Liver (tissue), 8 donors: ENCODE measurements at regions not wholly inside any gene's neighbourhood (a gene's known extent, or its start where the extent isn't known, plus 50 kb on each side); places are given as distances from the start of the nearest gene placed in this dataset.
"Not testable (repeated sequence)": the region's sequence is repeated elsewhere in the genome, so short reads cannot be mapped to it uniquely, and the experiment has no call there.

Source experiments
- DNase-seq: peaks from one replicate; pipeline ENCODE4 v3.0.0-alpha.2; 2017; ENCODE audit warnings: low spot score
- H3K27ac ChIP-seq, 2 donors: one replicate each; pipeline ENCODE4 v1.7.0; 2013; ENCODE audit warnings: inconsistent platforms in 2 of 2, low read length in 2 of 2, control low read depth in 1 of 2, low read depth in 1 of 2, mild to moderate bottlenecking in 1 of 2
- H3K27me3 ChIP-seq, 4 donors: one replicate each; pipeline versions ENCODE4 v1.6.1 to v1.7.0; 2013; ENCODE audit warnings: low read length in 3 of 4, inconsistent platforms in 1 of 4, mild to moderate bottlenecking in 1 of 4, moderate library complexity in 1 of 4; ENCODE audit not compliant: control insufficient read depth in 4 of 4, insufficient read depth in 4 of 4
- H3K36me3 ChIP-seq, 4 donors: one replicate each; pipeline versions ENCODE4 v1.6.1 to v1.7.0; 2013; ENCODE audit warnings: low read length in 3 of 4, mild to moderate bottlenecking in 3 of 4, low read depth in 1 of 4, moderate library complexity in 1 of 4; ENCODE audit not compliant: control insufficient read depth in 4 of 4, insufficient read depth in 3 of 4
- H3K4me1 ChIP-seq, 4 donors: one replicate each; pipeline versions ENCODE4 v1.6.1 to v1.7.0; 2013; ENCODE audit warnings: low read length in 3 of 4, mild to moderate bottlenecking in 3 of 4, moderate library complexity in 1 of 4; ENCODE audit not compliant: control insufficient read depth in 4 of 4, insufficient read depth in 4 of 4
- H3K4me3 ChIP-seq, 3 donors: one replicate each; pipeline versions ENCODE4 v1.6.1 to v1.7.0; 2013; ENCODE audit warnings: low read length in 3 of 3, control low read depth in 1 of 3, low read depth in 1 of 3, mild to moderate bottlenecking in 1 of 3
- H3K9ac ChIP-seq, 2 donors: one replicate each; pipeline ENCODE4 v1.7.0; 2013; ENCODE audit warnings: low read length in 2 of 2, mild to moderate bottlenecking in 2 of 2, moderate library complexity in 2 of 2, control low read depth in 1 of 2, low read depth in 1 of 2
- H3K9me3 ChIP-seq, 4 donors: one replicate each; pipeline versions ENCODE4 v1.6.1 to v1.7.0; 2013; ENCODE audit warnings: low read length in 3 of 4; ENCODE audit not compliant: control insufficient read depth in 4 of 4
- EGR1 ChIP-seq, 2 donors: IDR thresholded peaks; 2 replicates each; pipeline ENCODE4 v1.6.1; 2016 to 2018; ENCODE audit warnings: antibody characterized with exemption in 2 of 2, low read depth in 2 of 2
- FOXA1 ChIP-seq: IDR thresholded peaks from 2 replicates; pipeline ENCODE4 v1.6.1; 2016; ENCODE audit warnings: antibody characterized with exemption
- FOXA2 ChIP-seq: IDR thresholded peaks from 2 replicates; pipeline ENCODE4 v1.6.1; 2016; ENCODE audit warnings: antibody characterized with exemption
- GABPA ChIP-seq, 2 donors: IDR thresholded peaks in 1 of 2; conservative IDR thresholded peaks in 1 of 2; 2 replicates each; pipeline ENCODE4 v1.6.1; 2016; ENCODE audit warnings: antibody characterized with exemption in 2 of 2, mild to moderate bottlenecking in 1 of 2, moderate library complexity in 1 of 2
- HNF4A ChIP-seq, 2 donors: conservative IDR thresholded peaks; 2 replicates each; pipeline ENCODE4 v1.6.1; 2016; ENCODE audit warnings: antibody characterized with exemption in 2 of 2, mild to moderate bottlenecking in 2 of 2
- JUND ChIP-seq, 2 donors: IDR thresholded peaks; 2 replicates each; pipeline ENCODE4 v1.6.1; 2016; ENCODE audit warnings: antibody characterized with exemption in 2 of 2
- NR2F2 ChIP-seq: IDR thresholded peaks from 2 replicates; pipeline ENCODE4 v1.6.1; 2016; ENCODE audit warnings: antibody characterized with exemption
- RXRA ChIP-seq, 2 donors: IDR thresholded peaks; 2 replicates each; pipeline ENCODE4 v1.6.1; 2017 to 2018; ENCODE audit warnings: antibody characterized with exemption in 2 of 2, mild to moderate bottlenecking in 1 of 2
- SP1 ChIP-seq: IDR thresholded peaks from 2 replicates; pipeline ENCODE4 v1.6.1; 2018; ENCODE audit warnings: antibody characterized with exemption, mild to moderate bottlenecking
- TAF1 ChIP-seq: conservative IDR thresholded peaks from 2 replicates; pipeline ENCODE4 v1.6.1; 2016; ENCODE audit warnings: antibody characterized with exemption, mild to moderate bottlenecking
- YY1 ChIP-seq: IDR thresholded peaks from 2 replicates; pipeline ENCODE4 v1.6.1; 2016; ENCODE audit warnings: antibody characterized with exemption, mild to moderate bottlenecking
- WGBS: extraction: QIAGEN DNeasy Blood & Tissue Kit; methylation state at CpG from one replicate; pipeline ENCODE4 v1.1.7; 2013; 5-methylcytosine and 5-hydroxymethylcytosine counted together
- TF ChIP-seq, protein P1 (sequence below): IDR thresholded peaks from 2 replicates; pipeline ENCODE4 v1.6.1; 2016; ENCODE audit warnings: antibody characterized with exemption
- TF ChIP-seq, protein P2 (sequence below): IDR thresholded peaks from 2 replicates; pipeline ENCODE4 v1.6.1; 2016; ENCODE audit warnings: antibody characterized with exemption
- TF ChIP-seq, protein P3 (sequence below): IDR thresholded peaks from 2 replicates; pipeline ENCODE4 v1.6.1; 2016; ENCODE audit warnings: antibody characterized with exemption, mild to moderate bottlenecking
- TF ChIP-seq, protein P4 (sequence below): IDR thresholded peaks from 2 replicates; pipeline ENCODE4 v1.6.1; 2016; ENCODE audit warnings: antibody characterized with exemption
- TF ChIP-seq, protein P5 (sequence below): fragments of 150-350 bp; IDR thresholded peaks from 2 replicates; pipeline ENCODE4 v1.5.1; 2017; ENCODE audit warnings: improper control_type of control experiment, low read depth, low read length; ENCODE audit not compliant: missing input control
- donor health status: healthy.
- donor health status: healthy.
- donor health status: healthy.
- donor health status: healthy.
- donor health status: healthy.

DNA sequence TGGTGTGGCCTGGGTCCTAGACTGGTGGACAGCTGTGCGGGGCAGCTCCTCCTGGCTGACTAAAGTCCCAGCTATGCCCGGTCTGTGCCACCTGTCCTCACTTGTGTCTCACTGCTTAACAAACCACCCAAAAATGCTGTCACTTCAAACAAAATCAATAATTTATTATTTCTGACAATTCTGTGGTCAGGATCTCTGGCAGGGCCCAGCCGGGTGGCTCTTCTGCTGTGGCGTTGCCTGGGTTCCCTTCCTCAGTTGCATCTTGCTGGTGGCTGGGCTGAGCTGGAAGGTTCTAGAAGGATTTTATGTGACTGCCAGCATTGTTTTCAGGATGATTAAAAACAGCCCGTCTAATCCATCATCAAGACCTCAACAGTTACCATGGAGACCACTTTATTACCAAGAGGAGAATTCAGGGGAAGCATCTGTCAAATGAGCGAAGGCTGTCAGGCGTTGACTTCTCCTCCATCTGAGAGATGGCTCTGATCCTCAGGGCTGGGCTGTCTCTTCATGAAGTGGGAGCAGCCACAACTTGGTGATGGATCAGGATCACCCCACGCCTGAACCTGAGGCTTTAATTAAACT lies 280.6 kb upstream of the SFSWAP start (continued):
- TF ChIP-seq, protein P1, sequence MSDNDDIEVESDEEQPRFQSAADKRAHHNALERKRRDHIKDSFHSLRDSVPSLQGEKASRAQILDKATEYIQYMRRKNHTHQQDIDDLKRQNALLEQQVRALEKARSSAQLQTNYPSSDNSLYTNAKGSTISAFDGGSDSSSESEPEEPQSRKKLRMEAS = no peak
- no peak for TF ChIP-seq NR2F2
- TF ChIP-seq, protein P2, sequence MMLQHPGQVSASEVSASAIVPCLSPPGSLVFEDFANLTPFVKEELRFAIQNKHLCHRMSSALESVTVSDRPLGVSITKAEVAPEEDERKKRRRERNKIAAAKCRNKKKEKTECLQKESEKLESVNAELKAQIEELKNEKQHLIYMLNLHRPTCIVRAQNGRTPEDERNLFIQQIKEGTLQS = no peak
- TF ChIP-seq, protein P3, sequence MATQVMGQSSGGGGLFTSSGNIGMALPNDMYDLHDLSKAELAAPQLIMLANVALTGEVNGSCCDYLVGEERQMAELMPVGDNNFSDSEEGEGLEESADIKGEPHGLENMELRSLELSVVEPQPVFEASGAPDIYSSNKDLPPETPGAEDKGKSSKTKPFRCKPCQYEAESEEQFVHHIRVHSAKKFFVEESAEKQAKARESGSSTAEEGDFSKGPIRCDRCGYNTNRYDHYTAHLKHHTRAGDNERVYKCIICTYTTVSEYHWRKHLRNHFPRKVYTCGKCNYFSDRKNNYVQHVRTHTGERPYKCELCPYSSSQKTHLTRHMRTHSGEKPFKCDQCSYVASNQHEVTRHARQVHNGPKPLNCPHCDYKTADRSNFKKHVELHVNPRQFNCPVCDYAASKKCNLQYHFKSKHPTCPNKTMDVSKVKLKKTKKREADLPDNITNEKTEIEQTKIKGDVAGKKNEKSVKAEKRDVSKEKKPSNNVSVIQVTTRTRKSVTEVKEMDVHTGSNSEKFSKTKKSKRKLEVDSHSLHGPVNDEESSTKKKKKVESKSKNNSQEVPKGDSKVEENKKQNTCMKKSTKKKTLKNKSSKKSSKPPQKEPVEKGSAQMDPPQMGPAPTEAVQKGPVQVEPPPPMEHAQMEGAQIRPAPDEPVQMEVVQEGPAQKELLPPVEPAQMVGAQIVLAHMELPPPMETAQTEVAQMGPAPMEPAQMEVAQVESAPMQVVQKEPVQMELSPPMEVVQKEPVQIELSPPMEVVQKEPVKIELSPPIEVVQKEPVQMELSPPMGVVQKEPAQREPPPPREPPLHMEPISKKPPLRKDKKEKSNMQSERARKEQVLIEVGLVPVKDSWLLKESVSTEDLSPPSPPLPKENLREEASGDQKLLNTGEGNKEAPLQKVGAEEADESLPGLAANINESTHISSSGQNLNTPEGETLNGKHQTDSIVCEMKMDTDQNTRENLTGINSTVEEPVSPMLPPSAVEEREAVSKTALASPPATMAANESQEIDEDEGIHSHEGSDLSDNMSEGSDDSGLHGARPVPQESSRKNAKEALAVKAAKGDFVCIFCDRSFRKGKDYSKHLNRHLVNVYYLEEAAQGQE = no peak

DNA sequence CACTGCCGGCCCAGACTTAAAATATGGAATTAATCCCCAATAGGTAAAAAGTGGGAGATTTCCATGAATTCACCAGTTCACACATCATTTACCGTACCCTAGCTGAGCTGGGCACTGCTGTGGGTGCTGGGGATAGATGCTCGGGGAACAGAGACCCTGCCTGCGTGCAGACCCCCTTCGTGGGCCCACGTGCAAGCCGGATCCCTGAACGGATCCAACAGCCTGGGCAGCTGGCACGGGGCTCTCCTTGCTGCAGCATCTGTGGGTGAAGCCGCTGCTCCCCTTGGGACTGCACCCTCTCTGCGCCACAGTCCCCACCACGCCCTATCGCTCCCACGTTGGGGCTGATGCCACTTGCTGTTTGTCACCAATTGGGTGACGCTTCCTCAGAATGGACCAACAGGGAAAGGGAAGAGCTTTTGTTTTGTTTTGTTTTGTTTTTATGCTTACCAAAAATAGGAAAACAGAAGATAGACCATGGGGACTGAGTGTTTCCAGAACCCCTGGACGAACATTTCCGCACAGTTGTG lies 279.7 kb upstream of the SFSWAP start:
- not testable (repeated sequence) for H3K27ac ChIP-seq, H3K9me3 ChIP-seq, H3K36me3 ChIP-seq, H3K4me3 ChIP-seq, H3K9ac ChIP-seq, DNase-seq, H3K27me3 ChIP-seq, H3K4me1 ChIP-seq
- 93% methylated on average over 17 of the region's 17 CpGs for WGBS

DNA sequence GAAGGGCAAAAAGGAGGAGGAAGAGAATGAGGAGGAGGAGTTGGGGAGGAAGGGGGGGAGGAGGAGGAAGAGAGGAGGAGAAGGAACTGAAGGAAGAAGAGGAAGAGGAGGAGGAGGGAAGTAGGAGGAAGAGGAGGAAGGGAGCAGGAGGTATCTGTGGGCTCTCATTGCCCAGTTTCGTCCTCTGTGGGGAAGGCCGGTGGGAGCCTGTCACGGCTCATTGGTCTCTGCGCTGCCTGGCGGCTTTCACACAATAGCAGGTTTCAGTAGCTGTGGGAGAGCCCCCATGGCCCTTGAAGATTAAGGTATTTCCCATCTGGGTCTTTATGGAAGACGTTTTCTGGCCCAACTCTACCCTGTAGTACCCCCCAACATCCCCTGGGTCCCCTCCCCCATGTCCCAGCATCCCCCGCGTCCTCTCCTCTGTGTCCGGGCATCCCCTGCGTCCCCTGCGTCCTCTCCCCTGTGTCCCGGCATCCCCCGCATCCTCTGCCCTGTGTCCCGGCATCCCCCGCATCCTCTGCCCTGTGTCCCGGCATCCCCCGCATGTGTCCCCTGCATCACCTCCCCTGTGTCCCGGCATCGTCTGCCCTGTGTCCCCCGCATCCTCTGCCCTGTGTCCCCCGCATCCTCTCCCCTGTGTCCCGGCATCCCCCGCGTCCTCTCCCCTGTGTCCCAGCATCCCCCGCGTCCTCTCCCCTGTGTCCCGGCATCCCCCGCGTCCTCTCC lies 278.2 kb upstream of the SFSWAP start:
- peaks cover 0 to 3% (median 0%) of the 10 kb centered on the region in 4 donors for H3K9me3 ChIP-seq
- DNase-seq = no peak
- H3K9ac ChIP-seq = no peak overlapping the region
- H3K27me3 ChIP-seq = peaks cover 0 to 6% (median 0%) of the 10 kb centered on the region in 4 donors
- 67% methylated on average over 26 of the region's 29 CpGs for WGBS
- H3K27ac ChIP-seq = no peak overlapping the region
- H3K4me1 ChIP-seq = no peaks in the 10 kb centered on the region
- no peaks in the 10 kb centered on the region for H3K36me3 ChIP-seq
- no peak overlapping the region for H3K4me3 ChIP-seq
- TF ChIP-seq JUND (IDR thresholded peaks at IDR 0.05) = no peak
- TF ChIP-seq FOXA1 = no peak
- TF ChIP-seq EGR1 (IDR thresholded peaks at IDR 0.05; ENCODE audit: low read depth in 2 of 2) = no peak
- TF ChIP-seq, protein P1 = no peak
- no peak for TF ChIP-seq RXRA (IDR thresholded peaks at IDR 0.05)
- no peak for TF ChIP-seq GABPA (IDR thresholded peaks at IDR 0.05 in 1 of 2, conservative IDR thresholded peaks at IDR 0.05 in 1 of 2)
- TF ChIP-seq HNF4A (conservative IDR thresholded peaks at IDR 0.05) = no peak
- TF ChIP-seq SP1 = no peak
- TF ChIP-seq NR2F2 = no peak
- TF ChIP-seq, protein P4, sequence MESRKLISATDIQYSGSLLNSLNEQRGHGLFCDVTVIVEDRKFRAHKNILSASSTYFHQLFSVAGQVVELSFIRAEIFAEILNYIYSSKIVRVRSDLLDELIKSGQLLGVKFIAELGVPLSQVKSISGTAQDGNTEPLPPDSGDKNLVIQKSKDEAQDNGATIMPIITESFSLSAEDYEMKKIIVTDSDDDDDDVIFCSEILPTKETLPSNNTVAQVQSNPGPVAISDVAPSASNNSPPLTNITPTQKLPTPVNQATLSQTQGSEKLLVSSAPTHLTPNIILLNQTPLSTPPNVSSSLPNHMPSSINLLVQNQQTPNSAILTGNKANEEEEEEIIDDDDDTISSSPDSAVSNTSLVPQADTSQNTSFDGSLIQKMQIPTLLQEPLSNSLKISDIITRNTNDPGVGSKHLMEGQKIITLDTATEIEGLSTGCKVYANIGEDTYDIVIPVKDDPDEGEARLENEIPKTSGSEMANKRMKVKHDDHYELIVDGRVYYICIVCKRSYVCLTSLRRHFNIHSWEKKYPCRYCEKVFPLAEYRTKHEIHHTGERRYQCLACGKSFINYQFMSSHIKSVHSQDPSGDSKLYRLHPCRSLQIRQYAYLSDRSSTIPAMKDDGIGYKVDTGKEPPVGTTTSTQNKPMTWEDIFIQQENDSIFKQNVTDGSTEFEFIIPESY = no peak
- TF ChIP-seq FOXA2 = no peak
- TF ChIP-seq, protein P2 = no peak
- TF ChIP-seq, protein P5, sequence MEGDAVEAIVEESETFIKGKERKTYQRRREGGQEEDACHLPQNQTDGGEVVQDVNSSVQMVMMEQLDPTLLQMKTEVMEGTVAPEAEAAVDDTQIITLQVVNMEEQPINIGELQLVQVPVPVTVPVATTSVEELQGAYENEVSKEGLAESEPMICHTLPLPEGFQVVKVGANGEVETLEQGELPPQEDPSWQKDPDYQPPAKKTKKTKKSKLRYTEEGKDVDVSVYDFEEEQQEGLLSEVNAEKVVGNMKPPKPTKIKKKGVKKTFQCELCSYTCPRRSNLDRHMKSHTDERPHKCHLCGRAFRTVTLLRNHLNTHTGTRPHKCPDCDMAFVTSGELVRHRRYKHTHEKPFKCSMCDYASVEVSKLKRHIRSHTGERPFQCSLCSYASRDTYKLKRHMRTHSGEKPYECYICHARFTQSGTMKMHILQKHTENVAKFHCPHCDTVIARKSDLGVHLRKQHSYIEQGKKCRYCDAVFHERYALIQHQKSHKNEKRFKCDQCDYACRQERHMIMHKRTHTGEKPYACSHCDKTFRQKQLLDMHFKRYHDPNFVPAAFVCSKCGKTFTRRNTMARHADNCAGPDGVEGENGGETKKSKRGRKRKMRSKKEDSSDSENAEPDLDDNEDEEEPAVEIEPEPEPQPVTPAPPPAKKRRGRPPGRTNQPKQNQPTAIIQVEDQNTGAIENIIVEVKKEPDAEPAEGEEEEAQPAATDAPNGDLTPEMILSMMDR = no peak
- TF ChIP-seq, protein P3 = no peak
- no peak for TF ChIP-seq YY1
- no peak for TF ChIP-seq TAF1
